ENCODE measurements at regions not wholly inside any gene's neighbourhood (a gene's known extent, or its start where the extent isn't known, plus 50 kb on each side); places are given as distances from the start of the nearest gene placed in this dataset.

DNA sequence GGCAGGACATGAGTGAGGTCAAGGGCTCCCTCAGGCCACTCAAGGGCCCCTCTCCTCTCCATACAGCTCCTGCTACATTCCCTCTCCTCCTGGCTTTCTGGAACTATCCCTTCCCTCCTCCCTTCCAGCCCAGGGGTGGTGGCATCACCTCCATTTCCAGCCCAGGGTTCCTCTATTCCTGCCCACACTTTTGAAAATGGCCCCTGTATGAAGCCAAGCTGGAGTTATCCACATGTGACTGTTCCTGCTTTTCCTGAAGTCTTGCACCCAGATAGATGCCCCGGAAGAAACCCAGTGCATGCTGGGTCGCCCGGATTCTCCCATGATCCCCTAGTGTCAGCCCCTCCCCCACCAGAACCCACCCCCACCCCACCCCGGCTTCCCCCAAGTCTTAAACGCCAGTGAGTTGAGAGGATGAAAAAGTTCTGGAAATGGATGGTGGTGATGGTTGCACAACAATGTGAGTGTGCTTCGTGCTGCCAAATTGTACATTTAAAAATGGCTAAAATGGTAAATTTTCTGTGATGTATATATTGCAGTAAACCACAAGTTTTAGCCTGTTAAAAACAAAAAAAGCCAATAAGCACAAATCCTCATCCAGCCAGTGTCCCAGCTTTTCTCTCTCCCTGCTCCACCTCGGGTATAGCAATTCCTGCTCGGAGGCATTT, 136.9 kb downstream of the SCARB1 start:
- DNase-seq: no peak

GRCh38 chr12:124725597-124726237, 137.9 kb downstream of the SCARB1 start:
- no peak for DNase-seq

GRCh38 chr12:124725099-124725498, 138.6 kb downstream of the SCARB1 start:
- no peak for DNase-seq

DNA sequence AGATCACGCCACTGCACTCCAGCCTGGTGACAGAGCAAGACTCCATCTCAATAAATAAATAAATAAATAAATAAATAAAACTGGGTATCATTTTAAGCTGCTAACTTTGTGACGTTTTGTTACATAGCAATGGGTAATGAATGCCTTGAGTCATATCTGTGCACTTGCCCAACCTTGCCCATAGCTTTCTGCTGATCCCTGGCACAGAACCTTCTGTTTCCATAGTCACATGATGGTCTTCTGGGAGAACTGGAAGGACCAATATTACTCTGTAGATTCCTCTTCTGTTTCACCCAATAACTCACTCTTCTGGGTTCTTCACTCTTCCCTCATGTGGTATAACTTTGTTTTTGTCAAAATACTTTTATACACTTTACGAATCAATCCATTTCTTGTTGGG, 140.8 kb downstream of the SCARB1 start:
- DNase-seq: no peak

GRCh38 chr12:124721501-124722162, 142.0 kb downstream of the SCARB1 start:
- DNase-seq: no peak

DNA sequence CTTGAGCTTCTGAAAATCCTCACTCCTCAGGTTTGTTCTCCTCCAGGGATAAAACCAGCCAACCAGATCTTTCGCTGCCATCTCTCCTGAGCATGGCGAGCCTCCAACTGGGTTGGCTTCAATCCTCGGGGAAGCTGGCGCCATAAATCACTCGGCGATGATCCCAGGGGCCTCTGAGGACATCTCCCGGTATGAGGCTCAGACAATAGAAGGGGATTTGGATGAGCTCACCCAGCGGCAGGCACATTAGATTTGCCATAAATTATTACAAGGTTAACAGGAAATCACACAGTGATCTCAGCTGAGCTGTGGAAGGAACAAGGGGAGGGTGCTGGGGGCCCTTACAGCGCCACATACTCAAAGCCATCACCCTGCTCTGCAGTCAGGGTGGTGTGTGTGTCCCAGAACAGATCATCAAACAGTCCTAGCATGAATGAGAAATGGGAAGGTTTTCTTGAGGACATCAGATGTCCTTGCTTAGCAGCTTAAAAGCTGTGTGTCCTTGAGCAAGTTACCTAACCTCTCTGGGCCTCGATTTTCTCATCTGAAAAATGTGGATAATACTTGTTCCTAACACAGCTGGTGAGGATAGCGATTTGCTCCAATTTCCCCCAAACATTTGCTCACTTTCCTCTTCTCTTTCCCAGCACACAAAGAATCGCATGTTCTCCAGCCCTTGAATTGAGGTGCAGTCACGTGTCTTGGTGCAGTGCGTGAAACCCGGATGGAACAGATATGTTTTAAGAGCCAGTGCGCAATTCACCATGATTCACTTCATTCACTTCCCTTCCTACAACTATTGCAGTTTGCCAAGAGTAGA, 142.8 kb downstream of the SCARB1 start:
- DNase-seq: peak; percentile 92 to 93

DNA sequence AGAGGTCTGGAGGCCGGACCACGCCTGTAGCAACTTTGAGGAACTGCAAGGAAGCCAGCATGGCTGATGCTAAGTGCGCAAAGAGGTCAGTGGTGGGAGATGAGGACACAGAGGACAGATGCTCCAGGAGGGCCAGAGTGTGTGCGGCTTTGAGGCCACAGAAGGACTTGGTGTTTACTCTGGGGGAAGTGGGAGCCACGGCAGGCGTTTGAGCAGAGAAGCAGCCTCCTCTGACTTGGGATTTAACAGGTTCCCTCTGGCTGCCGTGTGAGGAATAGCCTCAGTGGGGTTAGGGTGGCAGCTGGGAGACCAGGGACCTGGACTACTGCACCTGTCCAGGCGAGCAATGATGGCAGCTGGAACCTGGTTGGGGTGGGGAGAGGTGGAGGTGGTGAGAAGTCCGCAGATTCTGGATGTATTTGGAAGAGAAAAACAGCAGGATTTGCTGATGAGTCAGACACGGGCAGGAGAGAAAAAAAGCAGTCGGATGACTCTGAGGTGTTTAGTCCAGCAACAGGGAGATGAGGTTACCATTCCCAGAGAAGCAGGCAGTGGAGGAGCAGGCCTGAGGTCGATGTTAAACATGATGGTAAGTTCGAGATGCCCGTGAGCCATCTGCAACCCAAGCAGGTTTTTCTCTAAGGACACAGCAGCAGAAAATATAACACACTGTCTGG, 143.5 kb downstream of the SCARB1 start:
- DNase-seq: peak; percentile 60 to 71

DNA sequence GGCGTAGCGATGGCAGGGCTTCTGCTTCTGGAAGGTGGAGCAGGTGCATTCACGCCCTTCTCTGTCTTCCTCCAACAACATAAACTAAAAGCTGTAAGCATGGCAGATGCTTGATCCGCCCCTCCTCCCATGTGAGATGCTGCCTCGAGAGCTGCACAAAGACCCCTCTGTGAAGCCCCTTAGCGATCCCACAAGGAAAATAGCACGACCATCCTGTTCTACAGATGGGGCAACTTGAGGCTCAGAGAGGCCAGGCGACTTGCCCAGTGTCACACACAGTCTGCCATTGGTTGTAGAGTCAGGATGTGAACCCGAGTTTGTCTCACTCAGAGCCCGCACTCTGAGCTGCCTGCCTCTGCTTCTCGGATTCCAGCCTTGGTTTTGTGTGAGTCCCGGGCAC, 144.4 kb downstream of the SCARB1 start:
- DNase-seq: no peak

DNA sequence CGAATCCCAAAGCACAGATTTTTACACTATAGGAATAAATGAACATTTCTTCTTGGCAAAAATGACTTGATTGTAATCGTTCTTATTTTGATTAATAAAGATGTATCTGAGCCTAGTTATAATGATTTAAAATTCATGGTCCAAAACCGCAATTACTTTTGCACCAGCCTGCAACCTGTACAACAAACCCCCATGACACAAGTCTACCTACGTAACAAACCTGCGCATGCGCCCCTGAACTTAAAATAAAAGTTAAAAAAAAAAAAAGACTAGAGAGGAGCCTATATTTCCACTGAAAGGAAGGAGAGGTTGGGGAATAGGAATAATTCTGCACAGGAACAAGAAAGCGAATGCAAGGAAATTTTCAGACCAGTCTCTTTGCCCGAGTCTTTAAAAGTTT, 145.2 kb downstream of the SCARB1 start:
- DNase-seq: no peak

DNA sequence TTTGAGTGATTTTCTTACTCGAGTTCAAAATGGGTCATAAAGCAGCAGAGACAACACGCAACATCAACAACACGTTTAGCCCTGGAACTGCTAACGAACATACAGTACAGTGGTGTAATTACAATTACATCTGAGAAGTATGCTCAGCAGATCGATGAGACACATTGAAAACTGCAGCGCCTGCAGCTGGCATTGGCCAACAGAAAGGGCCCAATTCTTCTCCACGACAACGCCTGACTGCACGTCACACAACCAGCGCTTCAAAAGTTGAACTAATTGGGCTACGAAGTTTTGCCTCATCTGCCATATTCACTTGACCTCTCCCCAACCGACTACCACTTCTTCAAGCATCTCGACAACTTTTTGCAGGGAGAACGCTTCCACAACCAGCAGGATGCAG, 145.6 kb downstream of the SCARB1 start:
- DNase-seq: no peak

DNA sequence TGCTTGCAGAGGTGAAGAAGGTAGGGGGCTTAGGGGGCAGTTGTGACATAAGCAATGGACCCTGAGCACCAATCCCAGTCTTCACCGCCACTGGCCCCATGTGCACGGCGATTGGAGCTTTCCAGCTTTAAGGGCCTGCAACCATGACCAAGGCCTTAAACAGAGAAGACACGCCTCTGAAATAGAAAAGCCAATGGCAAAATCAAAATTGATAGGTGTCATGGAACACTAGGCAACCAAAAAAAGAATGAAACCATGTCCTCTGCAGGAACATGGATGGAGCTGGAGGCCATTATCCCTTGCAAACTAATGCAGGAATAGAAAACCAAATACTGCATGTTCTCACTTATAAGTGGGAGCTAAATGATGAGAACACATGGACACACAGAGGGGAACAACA, 146.3 kb downstream of the SCARB1 start:
- no peak for DNase-seq

DNA sequence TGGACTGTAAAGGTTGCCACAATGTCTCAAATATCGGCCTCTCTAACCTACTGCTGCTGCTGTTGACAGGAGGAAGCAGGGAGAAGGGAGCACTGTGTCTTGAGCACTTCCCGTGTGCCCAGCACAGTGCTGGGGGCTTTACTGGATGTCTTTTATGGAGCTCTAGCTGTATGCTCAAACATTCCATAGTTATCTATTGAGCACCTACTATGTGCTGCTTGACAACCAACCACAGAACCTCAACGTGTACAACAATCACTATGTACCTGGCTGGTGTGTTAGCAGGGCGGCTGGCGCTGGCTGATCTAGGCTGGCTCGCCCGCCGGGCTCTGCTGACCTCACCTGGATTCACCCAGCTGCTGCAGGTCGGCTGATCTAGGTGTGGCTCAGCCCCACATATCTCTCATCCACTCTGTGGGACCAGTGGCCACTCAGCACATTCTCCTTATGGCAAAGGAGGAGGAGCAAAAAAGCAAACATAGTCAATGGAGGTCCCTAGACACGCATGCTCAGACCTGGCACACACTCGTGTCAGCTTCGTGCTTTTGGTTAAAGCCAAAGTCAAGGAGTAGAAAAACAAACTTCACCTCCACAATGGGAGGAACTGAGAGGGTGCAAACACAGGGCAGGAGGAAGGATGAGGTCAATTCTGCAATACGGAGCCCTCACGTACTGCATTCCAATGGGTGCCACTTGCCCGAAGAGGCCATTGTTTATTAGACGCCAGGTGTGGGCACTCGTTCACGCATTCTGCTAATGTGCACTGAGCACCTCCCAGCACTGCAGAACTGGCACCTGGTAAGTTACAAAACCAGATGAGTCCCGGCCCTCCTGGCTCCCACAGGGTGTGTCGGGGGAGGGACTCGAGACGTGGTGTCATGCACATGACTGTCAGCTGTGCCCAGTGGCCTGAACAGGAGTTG, 147.2 kb downstream of the SCARB1 start:
- peak; percentile 89 to 96 for DNase-seq

GRCh38 chr12:124715121-124715990, 147.9 kb upstream of the NCOR2 start:
- peak; percentile 52 to 73 for DNase-seq

DNA sequence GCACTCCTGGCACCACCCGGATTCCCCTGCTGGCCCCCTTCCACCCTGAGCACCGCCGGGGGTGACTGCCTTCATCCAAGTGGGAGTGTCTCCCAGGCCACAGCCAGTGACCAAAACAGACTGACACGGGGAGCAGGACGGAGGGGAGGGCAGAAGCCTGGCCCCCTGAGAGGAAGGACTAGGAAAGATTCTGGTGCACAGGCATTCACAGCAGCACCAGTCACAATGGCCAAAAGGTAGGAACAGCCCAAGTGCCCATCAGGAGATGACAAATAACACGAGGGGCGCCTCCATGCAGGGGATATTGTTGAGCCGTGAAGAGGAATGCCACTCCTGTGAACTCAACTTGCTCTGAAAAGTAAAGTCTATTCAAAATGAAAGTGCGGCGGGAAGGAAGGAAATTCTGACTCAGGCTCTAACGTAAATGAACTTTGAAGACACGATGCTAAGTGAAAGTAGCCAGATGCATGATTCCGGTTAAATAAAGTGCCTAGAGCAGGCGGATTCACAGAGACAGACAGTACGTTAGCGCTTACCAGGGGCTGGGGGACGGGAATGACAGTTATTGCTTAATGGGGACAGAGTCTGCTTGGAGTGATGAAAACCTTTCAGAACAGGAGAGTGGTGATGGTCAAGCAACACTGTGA, 146.1 kb upstream of the NCOR2 start:
- DNase-seq: no peak

DNA sequence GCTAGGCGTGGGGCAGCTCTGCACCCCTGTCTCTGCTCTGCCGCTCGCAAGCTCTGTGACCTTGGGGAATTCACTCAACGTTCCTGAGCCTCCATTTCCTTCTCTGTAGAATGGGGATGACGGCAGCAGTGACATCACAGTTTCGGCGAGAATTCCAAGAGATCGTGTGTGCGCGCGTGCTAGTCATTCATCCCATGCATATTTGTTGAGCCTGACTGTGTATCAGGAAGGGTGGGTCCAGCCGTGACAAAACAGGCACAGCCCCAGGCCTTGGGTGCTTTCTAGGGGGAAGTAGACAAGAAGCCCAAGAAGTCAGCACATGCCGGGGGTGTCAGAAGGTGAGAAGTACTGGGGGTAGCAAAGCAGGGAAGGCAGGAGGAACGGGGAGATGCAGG, 145.6 kb upstream of the NCOR2 start:
- no peak for DNase-seq

GRCh38 chr12:124711344-124711743, 143.9 kb upstream of the NCOR2 start:
- DNase-seq: no peak

GRCh38 chr12:124709722-124710687, 142.6 kb upstream of the NCOR2 start:
- DNase-seq: peak in 1 of 2 experiments; percentile 35

DNA sequence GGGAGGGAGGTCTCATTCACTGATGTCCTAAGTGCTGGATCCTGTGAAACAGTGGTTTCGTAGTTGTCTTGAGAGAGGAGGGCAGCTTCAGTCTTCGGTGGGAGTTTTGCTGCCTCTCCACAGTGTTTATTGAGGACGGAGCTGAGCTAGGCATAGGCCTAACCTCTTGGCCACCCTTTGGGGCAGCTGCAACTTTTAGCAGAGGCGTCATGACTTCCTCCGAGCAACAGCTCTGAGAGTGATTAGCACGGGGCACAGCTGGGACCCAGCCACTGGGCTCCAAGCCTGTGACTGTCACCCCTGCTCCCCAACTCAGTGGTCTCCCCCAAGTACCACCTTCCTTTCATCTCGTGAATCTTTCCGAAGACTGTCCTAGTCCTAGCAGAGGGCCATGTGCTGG, 139.9 kb upstream of the NCOR2 start:
- DNase-seq: no peak

- DNase-seq: no peak
Measured at GRCh38 chr12:124706363-124706762, 139.0 kb upstream of the NCOR2 start.

Data from NCI-H187 (cell line).